Effector memory CD4-positive, alpha-beta T cell (primary cell): ENCODE measurements at regions not wholly inside any gene's neighbourhood (a gene's known extent, or its start where the extent isn't known, plus 50 kb on each side); places are given as distances from the start of the nearest gene placed in this dataset.

Experiments used
- DNase-seq, 3 donors: peaks; one replicate each; pipeline ENCODE4 v3.0.0-alpha.2; 2020
- H3K27ac ChIP-seq: 2 replicates; pipeline ENCODE4 v1.7.0; 2013; ENCODE audit warnings: mild to moderate bottlenecking, low read length, moderate library complexity; ENCODE audit not compliant: insufficient read depth, poor library complexity, severe bottlenecking
- H3K27me3 ChIP-seq: replicated peaks from 2 replicates; pipeline ENCODE4 v1.7.0; 2013; ENCODE audit warnings: mild to moderate bottlenecking, low read length; ENCODE audit not compliant: insufficient read depth, control insufficient read depth, poor library complexity, severe bottlenecking
- H3K36me3 ChIP-seq: 2 replicates; pipeline ENCODE4 v1.7.0; 2013; ENCODE audit warnings: mild to moderate bottlenecking, low read length, moderate library complexity; ENCODE audit not compliant: control insufficient read depth, insufficient read depth
- H3K4me1 ChIP-seq: 2 replicates; pipeline ENCODE4 v1.7.0; 2013; ENCODE audit warnings: low read length, mild to moderate bottlenecking; ENCODE audit not compliant: control insufficient read depth, insufficient read depth, poor library complexity, severe bottlenecking
- H3K4me3 ChIP-seq: 2 replicates; pipeline ENCODE4 v1.7.0; 2013; ENCODE audit warnings: low read length, low read depth, mild to moderate bottlenecking; ENCODE audit not compliant: insufficient read depth, poor library complexity, severe bottlenecking
- H3K9me3 ChIP-seq: 2 replicates; pipeline ENCODE4 v1.7.0; 2013; ENCODE audit warnings: mild to moderate bottlenecking, low read length, moderate library complexity; ENCODE audit not compliant: control insufficient read depth

- H3K27me3 ChIP-seq: no peaks in the 10 kb centered on the region
- H3K4me1 ChIP-seq: no peaks in the 10 kb centered on the region
- H3K36me3 ChIP-seq: no peaks in the 10 kb centered on the region
- H3K4me3 ChIP-seq: no peak overlapping the region
- H3K27ac ChIP-seq: no peak overlapping the region
- H3K9me3 ChIP-seq: no peaks in the 10 kb centered on the region
- DNase-seq: no peak
These were observed 270.4 kb upstream of the NRSN1 start for GRCh38 chr6:23855497-23856116.

- H3K27me3 ChIP-seq: no peaks in the 10 kb centered on the region
- no peaks in the 10 kb centered on the region for H3K4me1 ChIP-seq
- no peak overlapping the region for H3K4me3 ChIP-seq
- H3K36me3 ChIP-seq: no peaks in the 10 kb centered on the region
- H3K9me3 ChIP-seq: no peaks in the 10 kb centered on the region
- DNase-seq: no peak
- H3K27ac ChIP-seq: no peak overlapping the region
These were observed 255.5 kb upstream of the NRSN1 start for GRCh38 chr6:23870496-23870895.

GRCh38 chr6:23873161-23873560, 252.9 kb upstream of the NRSN1 start:
- H3K27me3 ChIP-seq: no peaks in the 10 kb centered on the region
- no peaks in the 10 kb centered on the region for H3K9me3 ChIP-seq
- no peaks in the 10 kb centered on the region for H3K36me3 ChIP-seq
- no peak overlapping the region for H3K4me3 ChIP-seq
- DNase-seq: no peak
- no peak overlapping the region for H3K27ac ChIP-seq
- no peaks in the 10 kb centered on the region for H3K4me1 ChIP-seq

GRCh38 chr6:23875006-23875405, 251.0 kb upstream of the NRSN1 start:
- Histone ChIP-seq H3K36me3 (no peaks in the 10 kb centered on the region), H3K27ac (no peak overlapping the region), H3K27me3 (no peaks in the 10 kb centered on the region), H3K4me3 (no peak overlapping the region), H3K4me1 (no peaks in the 10 kb centered on the region), H3K9me3 (no peaks in the 10 kb centered on the region)
- DNase-seq: no peak

- no peak overlapping the region for H3K4me3 ChIP-seq
- no peaks in the 10 kb centered on the region for H3K36me3 ChIP-seq
- H3K9me3 ChIP-seq: no peaks in the 10 kb centered on the region
- no peak for DNase-seq
- no peaks in the 10 kb centered on the region for H3K4me1 ChIP-seq
- no peaks in the 10 kb centered on the region for H3K27me3 ChIP-seq
- no peak overlapping the region for H3K27ac ChIP-seq
These were observed 246.2 kb upstream of the NRSN1 start for GRCh38 chr6:23879816-23880215.

- Histone ChIP-seq H3K4me1 (no peaks in the 10 kb centered on the region), H3K36me3 (no peaks in the 10 kb centered on the region), H3K4me3 (no peak overlapping the region), H3K27me3 (no peaks in the 10 kb centered on the region), H3K27ac (no peak overlapping the region), H3K9me3 (no peaks in the 10 kb centered on the region)
- no peak for DNase-seq
These were observed 235.3 kb upstream of the NRSN1 start for GRCh38 chr6:23890543-23891227.

- no peaks in the 10 kb centered on the region for H3K36me3 ChIP-seq
- no peak for DNase-seq
- no peak overlapping the region for H3K4me3 ChIP-seq
- H3K27me3 ChIP-seq: no peaks in the 10 kb centered on the region
- no peaks in the 10 kb centered on the region for H3K9me3 ChIP-seq
- no peaks in the 10 kb centered on the region for H3K4me1 ChIP-seq
- H3K27ac ChIP-seq: no peak overlapping the region
These were observed 220.7 kb upstream of the NRSN1 start for GRCh38 chr6:23905133-23905815.

- H3K27me3 ChIP-seq: no peaks in the 10 kb centered on the region
- H3K4me1 ChIP-seq: no peaks in the 10 kb centered on the region
- H3K36me3 ChIP-seq: no peaks in the 10 kb centered on the region
- H3K4me3 ChIP-seq: no peak overlapping the region
- no peak for DNase-seq
- H3K27ac ChIP-seq: no peak overlapping the region
- H3K9me3 ChIP-seq: no peaks in the 10 kb centered on the region
These were observed 215.6 kb upstream of the NRSN1 start for GRCh38 chr6:23910420-23910819.

- Histone ChIP-seq H3K27ac (no peak overlapping the region), H3K27me3 (no peaks in the 10 kb centered on the region), H3K4me3 (no peak overlapping the region), H3K9me3 (no peaks in the 10 kb centered on the region), H3K36me3 (no peaks in the 10 kb centered on the region), H3K4me1 (no peaks in the 10 kb centered on the region)
- no peak for DNase-seq
These were observed 198.1 kb upstream of the NRSN1 start for GRCh38 chr6:23927935-23928334.

GRCh38 chr6:23929201-23929600, 196.8 kb upstream of the NRSN1 start:
- no peak for DNase-seq
- Histone ChIP-seq H3K4me3 (no peak overlapping the region), H3K9me3 (no peaks in the 10 kb centered on the region), H3K27me3 (no peaks in the 10 kb centered on the region), H3K36me3 (no peaks in the 10 kb centered on the region), H3K4me1 (no peaks in the 10 kb centered on the region), H3K27ac (no peak overlapping the region)
